ENCODE measurements at regions not wholly inside any gene's neighbourhood (a gene's known extent, or its start where the extent isn't known, plus 50 kb on each side); places are given as distances from the start of the nearest gene placed in this dataset.

- TF ChIP-seq, protein P1, sequence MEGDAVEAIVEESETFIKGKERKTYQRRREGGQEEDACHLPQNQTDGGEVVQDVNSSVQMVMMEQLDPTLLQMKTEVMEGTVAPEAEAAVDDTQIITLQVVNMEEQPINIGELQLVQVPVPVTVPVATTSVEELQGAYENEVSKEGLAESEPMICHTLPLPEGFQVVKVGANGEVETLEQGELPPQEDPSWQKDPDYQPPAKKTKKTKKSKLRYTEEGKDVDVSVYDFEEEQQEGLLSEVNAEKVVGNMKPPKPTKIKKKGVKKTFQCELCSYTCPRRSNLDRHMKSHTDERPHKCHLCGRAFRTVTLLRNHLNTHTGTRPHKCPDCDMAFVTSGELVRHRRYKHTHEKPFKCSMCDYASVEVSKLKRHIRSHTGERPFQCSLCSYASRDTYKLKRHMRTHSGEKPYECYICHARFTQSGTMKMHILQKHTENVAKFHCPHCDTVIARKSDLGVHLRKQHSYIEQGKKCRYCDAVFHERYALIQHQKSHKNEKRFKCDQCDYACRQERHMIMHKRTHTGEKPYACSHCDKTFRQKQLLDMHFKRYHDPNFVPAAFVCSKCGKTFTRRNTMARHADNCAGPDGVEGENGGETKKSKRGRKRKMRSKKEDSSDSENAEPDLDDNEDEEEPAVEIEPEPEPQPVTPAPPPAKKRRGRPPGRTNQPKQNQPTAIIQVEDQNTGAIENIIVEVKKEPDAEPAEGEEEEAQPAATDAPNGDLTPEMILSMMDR (IDR thresholded peaks at IDR 0.05), result no peak
- no peak for TF ChIP-seq EP300 (IDR thresholded peaks at IDR 0.05)
Measured at GRCh38 chr10:131556061-131556896, 244.8 kb upstream of the TCERG1L start.

Data from suprapubic skin (tissue), 3 donors.